T-helper 1 cell treated with Interleukin-12 subunit alpha and Interleukin-12 subunit beta and Interleukin-4 antibody, amounts not matched to agents 30 ng/mL and 1 ng/mL, for 36 hours (primary cell): ENCODE measurements at regions not wholly inside any gene's neighbourhood (a gene's known extent, or its start where the extent isn't known, plus 50 kb on each side); places are given as distances from the start of the nearest gene placed in this dataset.
"Not testable (repeated sequence)": the region's sequence is repeated elsewhere in the genome, so short reads cannot be mapped to it uniquely, and the experiment has no call there.

ENCODE experiments used
- intact Hi-C: fragments of 100-400 bp; cut with micrococcal nuclease; formaldehyde crosslinking; loops from one replicate; pipeline ENCODE4 v1.15.1; 2024

DNA sequence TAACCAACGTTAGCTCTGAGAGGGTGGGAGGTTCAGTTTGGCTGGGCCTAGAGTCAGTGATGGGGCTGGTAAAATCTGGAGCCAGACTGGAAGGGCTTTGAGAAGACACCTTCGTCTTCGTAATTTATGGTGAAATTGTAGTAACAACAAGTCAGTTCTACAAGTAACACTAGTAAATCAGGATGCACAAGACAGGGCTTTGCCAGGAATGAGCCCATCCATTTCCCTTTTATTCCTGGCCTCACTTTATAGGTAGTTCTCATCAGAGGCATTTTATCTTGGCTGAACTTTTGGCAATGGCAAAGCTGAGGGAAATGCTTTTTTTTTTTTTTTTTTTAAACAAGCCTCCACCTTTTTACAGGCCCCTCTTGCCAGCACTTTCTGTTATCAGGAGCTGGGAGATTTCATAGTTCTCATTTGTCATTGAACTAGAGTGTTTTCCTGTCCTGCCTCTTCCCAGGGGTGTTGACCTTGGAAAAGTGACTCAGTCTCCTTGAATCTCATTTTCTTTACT lies 110.5 kb upstream of the KLF4 start:
- intact Hi-C loops, result no loop called here

DNA sequence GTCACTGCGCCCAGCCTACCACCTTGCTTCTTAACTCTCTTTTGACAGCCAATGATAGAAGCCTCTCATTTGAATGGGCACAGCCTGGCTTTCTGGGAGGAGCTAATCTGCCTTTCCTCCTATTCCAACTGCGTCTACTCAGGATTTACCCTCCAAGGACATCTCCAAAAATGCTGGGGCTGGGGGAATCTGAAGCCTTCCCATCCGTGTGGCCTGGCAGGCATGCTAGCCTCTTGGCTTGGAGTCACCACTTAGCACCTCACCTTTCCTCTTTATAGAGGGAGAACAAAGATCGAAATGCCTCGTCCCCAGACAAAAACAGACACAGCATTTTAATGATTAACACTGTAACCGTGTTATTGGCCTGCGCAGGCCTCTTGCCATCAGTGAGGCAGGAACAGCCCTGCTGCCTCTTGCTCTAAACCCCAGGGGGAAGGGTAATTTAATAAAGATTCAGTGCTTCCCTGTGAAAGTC lies 108.2 kb upstream of the KLF4 start:
- intact Hi-C loops, result no loop called here

DNA sequence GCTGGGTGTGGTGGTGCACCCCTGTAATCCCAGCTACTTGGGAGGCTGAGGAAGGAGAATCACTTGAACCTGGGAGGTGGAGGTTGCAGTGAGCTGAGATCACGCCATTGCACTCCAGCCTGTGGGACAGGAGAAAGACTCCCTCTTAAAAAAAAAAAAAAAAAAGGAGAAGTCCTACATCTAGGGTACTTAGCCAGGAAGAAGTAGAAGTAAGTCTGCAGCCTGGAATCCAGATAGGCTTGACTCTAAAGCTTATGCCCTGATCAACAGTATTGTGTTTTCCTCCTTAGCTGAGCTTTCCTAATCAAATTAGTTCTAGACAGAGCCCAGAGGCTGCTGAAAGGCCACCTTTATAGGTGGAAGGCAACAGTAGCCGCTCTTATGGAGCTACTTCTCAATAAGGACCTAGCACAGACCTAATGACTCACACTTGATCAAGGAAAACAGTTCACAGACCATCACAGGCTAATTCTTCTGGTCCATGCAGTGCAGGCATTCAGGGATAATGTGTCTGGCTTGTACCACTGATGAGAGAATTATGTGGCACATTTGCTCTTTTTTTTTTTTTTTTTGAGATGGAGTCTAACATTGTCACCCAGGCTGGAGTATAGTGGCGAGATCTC lies 105.5 kb upstream of the KLF4 start:
- intact Hi-C loops, result no loop called here

DNA sequence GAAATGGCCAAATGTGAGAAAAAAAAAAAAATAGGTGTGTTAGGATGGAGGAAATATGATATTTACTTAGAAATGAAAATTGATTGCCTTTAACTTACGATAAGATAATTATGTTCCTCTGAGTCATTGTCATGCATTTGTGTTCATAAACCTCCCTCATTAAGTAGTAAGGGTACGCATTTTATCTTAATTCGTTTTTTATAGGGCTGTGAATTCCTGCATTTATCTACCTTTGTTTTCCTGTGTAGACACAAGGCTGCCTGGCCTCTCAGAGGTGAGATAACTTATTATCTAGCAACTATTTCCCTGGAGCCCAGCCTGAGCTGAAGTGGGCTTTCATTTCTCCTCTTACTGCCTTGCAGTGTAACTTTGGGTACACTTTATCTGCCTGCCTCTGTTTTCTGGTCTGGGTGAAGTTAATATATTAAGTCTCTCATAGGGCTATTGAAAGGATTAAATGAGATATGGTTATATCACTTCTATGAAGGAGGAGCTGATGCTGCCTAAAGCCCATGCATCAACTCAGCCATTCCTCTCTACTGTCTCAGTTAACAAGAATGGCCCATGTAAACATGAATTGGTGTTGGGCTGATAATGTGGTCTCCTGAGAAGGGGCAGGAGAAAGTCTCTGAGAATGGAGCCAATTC lies 103.8 kb upstream of the KLF4 start:
- intact Hi-C loops, result no loop called here

DNA sequence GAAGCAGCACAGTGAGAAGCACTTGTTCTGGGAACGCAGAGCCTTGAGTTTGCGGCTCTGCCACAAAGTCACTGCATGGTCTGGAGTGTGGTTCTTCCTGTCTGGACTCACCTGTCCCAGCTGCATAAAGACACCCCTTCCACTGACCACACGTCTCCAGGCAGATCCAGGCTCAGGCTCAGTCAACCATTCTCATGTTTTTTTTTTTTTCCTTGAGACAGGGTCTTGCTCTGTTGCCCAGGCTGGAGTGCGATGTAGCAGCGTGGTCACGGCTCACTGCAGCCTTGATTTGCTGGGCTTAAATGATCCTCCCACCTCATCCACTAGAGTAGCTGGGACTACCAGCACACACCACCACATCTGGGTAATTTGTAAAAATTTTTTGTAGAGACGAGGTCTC lies 102.9 kb upstream of the KLF4 start:
- intact Hi-C loops, result no loop called here

DNA sequence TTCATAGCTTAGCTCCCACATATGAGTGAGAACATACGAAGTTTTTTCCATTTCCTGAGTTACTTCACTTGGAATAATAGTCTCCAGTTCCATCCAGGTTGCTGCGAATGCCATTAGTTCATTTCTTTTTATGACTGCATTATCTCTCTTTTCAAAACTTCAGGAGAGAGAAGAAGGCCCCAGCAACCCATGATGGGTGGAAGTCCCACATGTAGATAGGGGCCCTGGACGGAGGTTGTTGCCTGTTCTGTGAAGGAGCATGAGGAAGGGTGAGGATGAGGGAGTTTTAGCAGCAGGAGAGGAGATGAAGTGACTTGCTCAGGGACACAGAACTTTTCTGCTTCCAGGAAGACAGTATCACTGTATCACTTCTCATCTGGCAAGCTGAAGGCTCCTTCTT lies 102.2 kb upstream of the KLF4 start:
- intact Hi-C loops, result no loop called here

DNA sequence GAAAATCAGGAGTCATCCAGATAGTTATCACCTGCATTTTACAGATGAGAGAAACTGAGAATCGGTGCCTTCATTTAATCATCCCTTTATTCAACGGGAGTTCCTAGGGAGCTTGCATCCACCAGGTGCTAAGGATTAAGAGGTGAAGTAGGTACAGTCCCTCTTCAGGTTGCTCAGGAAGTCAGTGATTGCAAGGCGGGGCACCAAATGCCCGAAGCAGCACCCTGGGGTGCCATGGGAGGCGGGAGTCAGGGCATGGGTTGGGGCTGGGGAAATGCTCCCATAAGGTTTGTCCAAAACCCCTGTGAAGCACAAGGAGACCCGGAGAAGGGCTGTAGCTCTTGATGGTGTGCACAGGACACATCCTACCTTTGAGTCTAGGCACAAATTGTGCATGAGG lies 98.8 kb upstream of the KLF4 start:
- intact Hi-C loops, result no loop called here

DNA sequence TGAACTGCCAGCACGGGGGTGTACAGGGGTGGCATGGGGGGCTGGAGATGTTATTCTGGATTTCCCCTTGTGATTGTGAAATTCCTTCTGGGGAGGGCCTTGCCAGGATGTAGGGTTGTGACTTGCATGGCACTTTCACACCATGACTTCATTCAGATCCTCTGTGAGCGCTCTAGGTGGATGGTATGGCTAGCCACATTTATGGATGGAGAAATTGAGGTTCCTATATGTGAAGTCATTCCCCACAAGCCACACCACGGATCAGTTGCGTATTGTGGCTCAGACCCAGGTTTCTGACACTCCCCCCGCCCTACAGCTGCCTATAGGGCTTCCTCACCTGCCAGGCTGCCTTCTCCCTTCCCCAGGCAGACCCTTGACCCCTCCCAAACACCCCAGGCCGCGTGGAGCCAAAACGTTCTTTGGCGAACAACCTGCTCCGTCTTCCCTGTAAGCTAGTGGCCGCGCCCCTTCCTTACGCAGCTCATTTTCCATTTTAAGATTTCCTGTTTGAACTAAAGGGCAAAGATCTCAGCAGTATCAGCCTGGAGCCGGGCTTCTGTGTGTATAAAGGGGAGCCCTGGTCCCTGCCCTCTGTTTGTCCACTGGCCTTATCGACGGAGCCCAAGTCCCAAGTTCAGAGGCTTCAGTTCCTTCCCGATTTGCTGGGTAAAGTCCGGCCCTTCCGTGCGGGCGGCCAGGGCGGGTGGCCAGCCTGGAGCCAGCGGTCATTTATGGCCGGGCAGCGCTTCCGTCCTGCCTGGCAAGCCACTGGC lies 97.8 kb upstream of the KLF4 start:
- intact Hi-C loops, result no loop called here

DNA sequence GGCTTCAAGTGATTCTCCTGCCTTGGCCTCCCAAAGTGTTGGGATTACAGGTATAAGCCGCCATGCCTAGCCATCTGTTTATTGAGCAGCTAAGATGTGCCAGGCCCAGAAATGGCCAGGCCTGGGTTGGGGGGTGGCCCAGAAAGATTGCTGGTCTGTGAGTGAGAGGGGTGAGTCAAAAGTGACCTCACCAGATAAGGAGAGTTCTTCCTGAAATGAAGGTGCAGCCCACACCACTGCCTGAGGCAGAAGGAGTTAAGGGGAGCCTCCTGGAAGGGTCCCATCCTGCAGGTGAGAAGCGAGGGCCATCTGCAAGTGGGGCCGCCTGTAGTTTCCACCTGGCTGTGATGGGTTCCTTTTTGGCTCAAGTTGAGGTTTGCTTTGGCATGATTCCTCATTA lies 96.9 kb upstream of the KLF4 start:
- intact Hi-C loops, result no loop called here

DNA sequence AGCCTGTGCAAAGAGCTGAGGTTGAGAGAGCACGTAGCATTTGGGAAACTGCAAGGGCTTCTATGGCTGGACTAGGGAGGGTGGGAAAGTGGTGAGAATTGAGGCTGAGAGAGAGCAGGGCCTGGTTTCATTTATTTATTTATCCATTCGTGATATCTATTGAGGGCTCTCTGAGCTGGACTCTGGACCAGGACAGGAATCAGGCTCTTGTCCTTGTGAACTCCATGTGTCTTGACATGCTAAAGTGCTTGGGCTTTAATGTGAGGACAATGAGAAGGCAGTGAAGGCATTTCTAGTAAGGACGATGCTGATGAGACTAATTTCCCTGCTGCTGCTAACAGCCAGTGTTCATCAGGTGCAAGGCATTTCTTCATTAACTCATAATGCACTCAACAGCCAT lies 95.9 kb upstream of the KLF4 start:
- intact Hi-C loops, result no loop called here

DNA sequence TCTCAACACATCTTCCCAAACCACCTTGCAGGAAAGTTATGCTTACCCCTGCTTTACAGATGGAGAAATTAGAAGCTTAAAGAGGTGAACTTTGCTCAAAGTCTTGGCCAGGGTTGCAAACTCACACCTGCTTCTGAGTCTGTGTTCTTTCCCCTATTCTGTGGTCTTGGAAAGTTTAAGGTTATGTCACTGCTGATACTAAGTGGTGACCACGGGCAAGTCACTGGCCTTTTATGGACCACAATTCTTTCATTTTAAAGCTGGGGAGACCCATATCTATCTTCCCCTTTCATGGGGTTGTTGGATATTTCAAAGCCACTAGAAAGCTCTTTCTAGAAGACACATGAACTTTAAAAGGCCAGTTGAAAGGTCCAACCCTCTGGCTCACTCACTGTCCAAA lies 95.4 kb upstream of the KLF4 start:
- intact Hi-C loops, result no loop called here

DNA sequence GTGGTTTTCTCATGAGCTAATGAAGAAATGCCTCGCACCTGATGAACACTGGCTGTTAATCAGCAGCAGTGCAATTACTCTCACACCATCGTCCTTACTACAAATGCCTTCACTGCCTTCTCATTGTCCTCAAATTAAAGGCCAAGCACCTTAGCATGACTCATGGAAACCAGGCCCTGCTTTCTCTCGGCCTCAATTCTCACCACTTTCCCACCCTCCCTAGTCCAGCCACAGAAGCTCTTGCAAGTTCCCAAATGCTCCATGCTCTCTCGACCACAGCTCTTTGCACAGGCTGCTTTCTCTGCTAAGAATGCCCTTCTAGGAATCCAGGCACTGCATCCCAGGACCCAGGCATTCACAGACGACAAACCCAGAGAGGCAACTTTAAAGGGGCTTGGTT lies 94.6 kb upstream of the KLF4 start:
- intact Hi-C loops, result no loop called here

DNA sequence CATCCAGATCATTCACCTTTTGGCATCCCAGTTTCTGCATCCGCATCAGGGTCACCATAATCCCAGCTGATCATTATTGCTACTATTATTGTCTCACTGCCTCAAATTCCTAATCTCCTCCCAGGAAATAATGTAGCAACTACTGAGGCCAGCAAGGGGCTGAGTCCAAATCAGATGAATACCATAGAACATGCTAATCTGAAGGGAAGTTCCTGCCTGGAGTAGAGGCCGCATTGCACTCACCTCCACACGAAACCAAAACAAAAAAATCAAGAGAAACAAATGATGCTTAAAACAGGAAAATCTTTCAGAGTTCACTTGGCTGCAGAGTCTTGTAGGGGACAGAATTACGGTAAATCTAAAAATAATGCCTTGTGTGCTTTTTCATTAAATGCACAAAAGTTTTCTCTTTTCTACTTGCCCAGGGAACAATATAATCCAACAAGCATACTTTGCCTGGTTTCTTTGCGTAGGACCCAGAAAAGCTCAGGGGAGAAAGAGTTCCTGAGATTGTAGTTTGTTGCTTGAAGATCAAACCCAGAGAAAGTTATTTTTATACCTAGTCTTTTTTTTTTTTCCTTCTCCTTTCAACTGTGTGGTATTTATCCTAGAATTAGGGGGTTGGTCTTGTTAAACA lies 87.7 kb upstream of the KLF4 start:
- intact Hi-C loops, result no loop called here

DNA sequence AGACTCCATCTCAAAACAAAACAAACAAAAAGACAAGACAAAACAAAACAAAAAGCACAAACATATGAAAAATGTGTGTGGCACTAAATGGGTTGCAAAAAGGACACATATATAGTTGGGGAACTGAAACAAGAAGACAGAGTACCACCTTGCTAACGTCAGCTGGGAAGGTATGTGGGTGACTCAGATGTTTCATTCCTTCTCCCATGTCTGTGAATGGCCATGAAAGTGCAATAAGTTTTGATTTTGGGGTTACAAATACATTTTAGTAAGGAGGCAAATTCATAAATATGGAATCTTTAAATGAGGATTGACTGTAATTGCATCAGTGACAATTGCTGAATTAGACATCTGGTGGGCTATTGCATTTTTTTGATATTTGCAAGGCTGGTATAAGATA lies 81.6 kb upstream of the KLF4 start:
- intact Hi-C loops, result no loop called here

DNA sequence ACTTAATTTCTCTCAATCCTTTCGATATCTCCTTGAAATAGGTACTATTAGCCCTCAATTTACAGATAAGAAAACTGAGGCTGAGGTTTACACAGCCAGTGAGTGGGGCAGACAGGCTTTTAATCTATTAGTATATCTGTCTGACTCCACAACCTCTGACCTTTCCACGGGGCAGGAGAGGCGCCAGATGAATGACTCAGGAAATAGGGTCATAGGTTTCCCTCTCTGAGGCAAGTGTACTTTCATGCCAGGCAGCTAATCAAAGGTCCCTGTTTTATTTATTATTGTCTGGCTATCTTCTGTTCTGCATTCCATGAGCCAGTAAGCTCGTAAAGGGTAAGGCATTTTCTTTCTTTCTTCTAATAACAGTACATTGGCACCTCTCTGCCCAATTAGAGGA lies 79.6 kb upstream of the KLF4 start:
- intact Hi-C loops, result no loop called here

DNA sequence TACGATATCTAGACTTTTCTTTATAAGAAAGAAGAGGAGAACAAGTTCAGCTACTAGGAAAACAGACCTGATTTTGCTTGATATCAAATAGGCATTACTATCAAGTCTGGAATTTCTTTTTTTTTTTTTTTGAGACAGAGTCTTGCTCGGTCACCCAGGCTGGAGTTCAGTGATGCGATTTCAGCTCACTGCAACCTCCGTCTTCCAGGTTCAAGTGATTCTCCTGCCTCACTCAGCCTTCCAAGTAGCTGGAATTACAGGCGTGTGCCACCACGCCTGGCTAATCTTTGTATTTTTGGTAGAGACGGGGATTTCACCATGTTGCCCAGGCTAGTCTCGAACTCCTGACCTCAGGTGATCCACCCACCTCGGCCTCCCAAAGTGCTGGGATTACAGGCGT lies 78.8 kb upstream of the KLF4 start:
- intact Hi-C loops, result not testable (repeated sequence)

DNA sequence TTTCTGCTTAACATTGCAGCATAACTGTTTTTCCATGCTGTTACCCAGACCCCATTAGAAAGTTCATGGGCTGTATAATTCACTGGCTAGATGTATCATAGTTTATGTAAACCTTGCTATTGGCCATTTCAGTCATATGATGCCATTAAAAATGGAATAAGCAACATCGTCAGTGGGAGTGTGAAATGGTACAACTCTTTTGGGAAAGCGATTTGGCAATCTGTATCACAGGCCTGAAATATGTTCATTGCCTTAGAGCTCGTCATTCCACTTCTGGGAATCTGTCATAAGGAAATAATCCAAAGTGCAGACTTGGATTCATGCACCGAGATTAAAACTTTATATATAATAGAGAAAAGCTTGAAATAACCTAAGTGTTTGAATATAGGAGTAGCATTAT lies 77.9 kb upstream of the KLF4 start:
- intact Hi-C loops, result no loop called here

DNA sequence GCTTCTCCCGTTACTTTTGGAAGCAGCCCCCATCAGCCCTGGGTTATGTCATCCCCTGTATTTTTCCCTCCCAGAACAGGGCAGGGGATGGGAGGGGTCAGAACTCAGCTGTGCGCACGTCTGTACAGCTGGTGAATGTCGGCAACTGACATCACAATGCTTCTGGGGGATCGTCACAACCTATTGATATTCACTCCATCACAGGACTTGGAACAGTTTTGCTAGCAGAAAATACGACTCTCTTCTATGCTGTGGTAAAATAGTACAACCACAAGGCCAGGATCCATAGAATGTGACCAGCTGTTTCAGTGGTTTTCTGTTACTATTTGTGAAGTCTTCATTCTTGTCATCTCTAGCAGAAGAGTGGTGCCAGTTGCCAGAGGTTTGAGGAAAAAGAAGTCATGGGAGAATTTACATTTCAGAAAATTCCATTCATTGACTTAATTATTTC lies 77.1 kb upstream of the KLF4 start:
- intact Hi-C loops, result no loop called here

DNA sequence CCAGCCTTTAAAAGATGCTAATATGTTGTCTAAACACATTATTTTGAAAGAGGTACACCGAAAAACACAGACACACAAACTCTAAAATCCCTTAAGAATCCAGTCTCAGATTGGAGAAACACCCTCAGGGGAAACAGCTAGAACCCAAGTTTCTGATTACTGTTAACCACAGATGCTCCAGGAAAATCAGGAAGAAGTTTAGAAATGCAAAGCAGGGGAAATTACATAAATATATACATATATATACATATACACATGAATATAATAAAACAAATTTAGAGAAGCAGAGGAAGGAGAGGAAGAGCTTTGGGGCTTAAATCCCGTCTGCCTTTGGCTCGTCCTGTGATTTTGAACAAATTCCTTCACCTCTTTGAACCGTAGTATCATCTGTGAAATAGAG lies 73.2 kb upstream of the KLF4 start:
- intact Hi-C loops, result no loop called here

DNA sequence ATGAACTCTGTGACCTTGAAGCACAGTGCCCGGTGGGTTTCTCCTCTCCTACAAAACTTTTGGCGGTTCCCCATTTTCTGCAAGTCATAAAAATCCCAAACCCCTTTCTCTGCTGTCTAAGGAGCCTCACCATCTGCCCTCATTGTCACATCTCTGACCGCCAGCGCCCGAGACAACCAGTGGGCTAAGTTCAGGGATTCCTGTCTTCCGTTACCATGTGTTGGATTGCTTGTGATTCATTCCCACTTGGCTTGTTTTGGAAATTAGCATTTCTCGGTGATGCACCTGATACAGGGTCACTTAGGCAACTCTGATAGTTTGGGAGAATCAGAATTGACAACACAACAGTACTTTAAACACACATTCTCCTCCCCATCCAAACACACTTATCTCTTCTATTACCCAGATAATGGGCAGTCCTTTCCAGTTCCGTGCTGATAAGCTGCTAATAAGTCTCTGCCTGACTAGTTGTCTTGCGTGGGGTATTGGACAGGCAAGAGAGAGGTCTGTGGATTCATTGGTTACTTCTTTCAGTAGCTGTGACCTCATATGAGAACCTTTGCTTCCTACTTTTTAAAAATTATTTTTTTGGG lies 70.0 kb upstream of the KLF4 start:
- intact Hi-C loops, result no loop called here

DNA sequence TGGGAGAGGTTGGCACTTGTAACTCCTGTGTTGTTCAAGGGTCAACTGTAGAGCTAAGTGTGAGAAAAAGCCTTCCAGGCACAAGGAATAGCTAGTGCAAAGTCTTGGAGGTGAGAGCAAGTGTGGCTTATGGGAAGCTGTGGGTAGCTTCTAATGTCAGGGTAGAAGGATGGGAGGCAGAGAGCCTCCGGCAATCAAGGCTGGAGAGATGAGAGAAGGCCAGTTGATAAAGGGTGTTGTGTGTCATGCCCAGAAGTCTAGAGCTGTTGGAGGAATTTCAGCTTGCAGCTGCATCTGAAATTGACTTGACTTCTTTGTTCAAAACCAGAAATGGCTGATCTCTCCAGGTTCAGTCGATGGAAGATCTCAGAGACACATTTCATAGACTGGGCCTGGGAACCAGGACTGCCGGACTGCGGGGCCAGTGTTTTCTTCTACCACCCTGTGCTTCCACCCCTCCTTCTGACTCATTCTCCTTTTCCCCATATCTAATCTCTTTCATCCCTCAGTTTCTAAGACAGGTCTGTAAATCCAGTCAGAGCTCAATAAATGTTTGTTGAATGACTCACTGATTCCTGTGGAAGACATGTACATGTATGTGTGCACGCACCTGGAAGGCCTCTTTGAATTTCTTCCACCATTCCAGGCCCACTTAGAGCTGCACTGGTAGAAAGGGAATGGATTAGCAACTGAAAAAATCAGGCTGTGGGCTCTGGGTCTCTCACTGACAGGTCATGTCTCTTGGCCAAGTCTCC lies 67.8 kb upstream of the KLF4 start:
- intact Hi-C loops, result no loop called here
